ENCODE measurements at regions not wholly inside any gene's neighbourhood (a gene's known extent, or its start where the extent isn't known, plus 50 kb on each side); places are given as distances from the start of the nearest gene placed in this dataset.

- DNase-seq, result no peak
- Mint-ChIP-seq H3K27me3 (ENCODE audit: low read depth, poor library complexity) (peaks cover 25% of the 10 kb centered on the region), H3K9me3 (no peaks in the 10 kb centered on the region), H3K36me3 (ENCODE audit: low read depth) (no peaks in the 10 kb centered on the region), H3K27ac (no peak overlapping the region), H3K4me1 (peaks cover 16% of the 10 kb centered on the region), H3K4me3 (no peak overlapping the region)
- no peak for TF ChIP-seq CTCF (IDR thresholded peaks at IDR 0.05)
Observed at GRCh38 chr1:48107516-48107915, 110.3 kb upstream of the TRABD2B start.

DNA sequence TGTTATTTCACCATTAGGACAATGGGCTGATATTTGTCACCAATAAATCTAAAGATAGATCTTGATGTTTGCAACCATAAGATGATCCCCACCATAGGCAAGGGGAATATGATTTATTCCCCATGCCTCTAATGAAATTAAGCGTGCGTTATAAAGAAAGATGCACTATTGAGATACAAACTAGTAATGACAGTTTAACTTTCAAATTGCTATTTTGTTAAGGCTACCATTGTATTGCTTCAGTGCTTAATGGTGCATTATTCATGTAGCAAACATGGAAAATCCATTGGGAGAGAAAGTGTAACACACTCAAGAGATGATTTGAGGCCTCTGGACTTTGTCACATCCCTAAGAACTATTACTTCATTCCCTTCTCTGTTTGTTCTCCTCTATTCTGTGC, 108.9 kb upstream of the TRABD2B start:
- H3K27me3 Mint-ChIP-seq (ENCODE audit: low read depth, poor library complexity), result peaks cover 28% of the 10 kb centered on the region

DNA sequence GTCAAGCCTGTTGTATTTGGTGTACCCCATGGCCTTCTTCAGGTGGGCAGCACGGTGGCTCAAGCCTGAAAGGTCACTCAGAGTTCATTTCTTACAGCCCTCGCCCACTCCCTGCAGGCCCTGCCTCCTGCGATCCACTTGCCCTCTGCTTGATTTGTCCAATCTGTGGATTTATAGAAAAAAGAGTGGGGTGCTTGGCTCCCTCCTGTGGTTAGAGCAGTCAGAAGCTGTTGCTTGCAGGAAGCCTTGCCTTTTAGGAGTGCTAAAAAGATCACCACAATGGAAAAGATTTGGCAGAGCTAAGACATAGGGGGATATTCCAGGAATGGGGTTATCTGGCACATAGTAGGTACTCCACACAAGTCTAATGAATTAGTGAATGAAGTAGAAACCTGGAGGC, 108.0 kb upstream of the TRABD2B start:
- H3K27ac Mint-ChIP-seq, result no peak overlapping the region
- H3K4me3 Mint-ChIP-seq, result no peak overlapping the region
- DNase-seq, result no peak

More for the DNA sequence above, 108.9 kb upstream of the TRABD2B start:
- H3K27ac Mint-ChIP-seq, result no peak overlapping the region
- no peak for DNase-seq
- H3K4me1 Mint-ChIP-seq, result peaks cover 22% of the 10 kb centered on the region
- no peak for TF ChIP-seq CTCF (IDR thresholded peaks at IDR 0.05)
- H3K4me3 Mint-ChIP-seq, result no peak overlapping the region
- no peaks in the 10 kb centered on the region for H3K36me3 Mint-ChIP-seq (ENCODE audit: low read depth)
- H3K9me3 Mint-ChIP-seq, result peaks cover 4% of the 10 kb centered on the region

GRCh38 chr1:48103495-48103894, 106.3 kb upstream of the TRABD2B start:
- peaks cover 33% of the 10 kb centered on the region for H3K4me1 Mint-ChIP-seq
- H3K4me3 Mint-ChIP-seq, result no peak overlapping the region
- TF ChIP-seq CTCF (IDR thresholded peaks at IDR 0.05), result no peak
- peaks cover 4% of the 10 kb centered on the region for H3K9me3 Mint-ChIP-seq
- H3K27me3 Mint-ChIP-seq (ENCODE audit: low read depth, poor library complexity), result peaks cover 26% of the 10 kb centered on the region
- DNase-seq, result no peak
- H3K27ac Mint-ChIP-seq, result no peak overlapping the region
- H3K36me3 Mint-ChIP-seq (ENCODE audit: low read depth), result no peaks in the 10 kb centered on the region

More for the DNA sequence above, 108.0 kb upstream of the TRABD2B start:
- Mint-ChIP-seq H3K36me3 (ENCODE audit: low read depth) (no peaks in the 10 kb centered on the region), H3K27me3 (ENCODE audit: low read depth, poor library complexity) (peaks cover 22% of the 10 kb centered on the region), H3K9me3 (peaks cover 4% of the 10 kb centered on the region), H3K4me1 (peaks cover 22% of the 10 kb centered on the region)
- peak; percentile 26 for TF ChIP-seq CTCF (IDR thresholded peaks at IDR 0.05)

- Mint-ChIP-seq H3K27me3 (ENCODE audit: low read depth, poor library complexity) (peaks cover 30% of the 10 kb centered on the region), H3K27ac (no peak overlapping the region), H3K9me3 (peaks cover 4% of the 10 kb centered on the region), H3K36me3 (ENCODE audit: low read depth) (no peaks in the 10 kb centered on the region), H3K4me3 (no peak overlapping the region), H3K4me1 (peaks cover 39% of the 10 kb centered on the region)
- DNase-seq, result no peak
- no peak for TF ChIP-seq CTCF (IDR thresholded peaks at IDR 0.05)
Observed at GRCh38 chr1:48102766-48103165, 105.6 kb upstream of the TRABD2B start.

GRCh38 chr1:48099072-48099773, 102.0 kb upstream of the TRABD2B start:
- peak overlapping the region; percentile 93 for H3K27ac Mint-ChIP-seq
- H3K4me1 Mint-ChIP-seq, result peaks cover 37% of the 10 kb centered on the region
- H3K36me3 Mint-ChIP-seq (ENCODE audit: low read depth), result peaks cover 8% of the 10 kb centered on the region
- peak; percentile 39 for DNase-seq
- H3K27me3 Mint-ChIP-seq (ENCODE audit: low read depth, poor library complexity), result peaks cover 41% of the 10 kb centered on the region
- no peak for TF ChIP-seq CTCF (IDR thresholded peaks at IDR 0.05)
- peaks cover 24% of the 10 kb centered on the region for H3K9me3 Mint-ChIP-seq
- H3K4me3 Mint-ChIP-seq, result peak overlapping the region; percentile 21

Measured in nephron progenitor cell (in vitro differentiated cells).